SK-N-SH (cell line): ENCODE measurements at regions not wholly inside any gene's neighbourhood (a gene's known extent, or its start where the extent isn't known, plus 50 kb on each side); places are given as distances from the start of the nearest gene placed in this dataset.

Experiments used
- CTCF ChIA-PET: fragments of 300-600, 350-600 bp; formaldehyde crosslinking; extraction: SDS; loops from one replicate; lab custom pipeline; 2021; lab: Yijun Ruan, JAX
- POLR2A ChIA-PET: fragments of 350-600 bp; sonication (Branson Sonifier 250); formaldehyde crosslinking; extraction: SDS; loops from one replicate; lab custom pipeline; 2020; ENCODE audit warnings: antibody characterized with exemption, inconsistent platforms; lab: Yijun Ruan, JAX
- DNase-seq: peaks from one replicate; pipeline ENCODE4 v3.0.0; 2012
- H2AFZ ChIP-seq: fragments of 200-600 bp; sonication (generic); 2 replicates; pipeline ENCODE4 v1.8.1; 2016; ENCODE audit warnings: antibody characterized with exemption, mild to moderate bottlenecking, low read depth
- H3F3A ChIP-seq: fragments of 200-600 bp; sonication (generic); replicated peaks from 2 replicates; pipeline ENCODE3; 2016; ENCODE audit warnings: antibody characterized with exemption, mild to moderate bottlenecking; ENCODE audit not compliant: insufficient read depth
- H3K27ac ChIP-seq, 2 experiments: fragments of 200-500 bp in 1 of 2; fragments of 200-600 bp in 1 of 2; sonication (Bioruptor generic) in 1 of 2; sonication (generic), shearing (Covaris generic) in 1 of 2; 2 replicates each; pipeline versions ENCODE4 v1.5.1 to v1.6.1; 2014 to 2016; ENCODE audit warnings: low read depth in 2 of 2, inconsistent platforms in 1 of 2, low read length in 1 of 2, mild to moderate bottlenecking in 1 of 2, mixed read lengths in 1 of 2
- H3K27me3 ChIP-seq: fragments of 200-600 bp; sonication (generic), shearing (Covaris generic); 2 replicates; pipeline ENCODE4 v1.6.1; 2016; ENCODE audit warnings: mixed run types; ENCODE audit not compliant: insufficient read depth
- H3K36me3 ChIP-seq, 2 experiments: fragments of 200-500 bp in 1 of 2; fragments of 200-600 bp in 1 of 2; sonication (Bioruptor generic) in 1 of 2; sonication (generic) in 1 of 2; replicated peaks in 1 of 2; 2 replicates each; pipeline versions ENCODE3 to v1.5.1; 2014 to 2016; ENCODE audit warnings: low read length in 1 of 2, mild to moderate bottlenecking in 1 of 2; ENCODE audit not compliant: insufficient read depth in 2 of 2, control insufficient read depth in 1 of 2
- H3K4me1 ChIP-seq, 2 experiments: fragments of 200-500 bp in 1 of 2; fragments of 200-600 bp in 1 of 2; sonication (Bioruptor generic) in 1 of 2; sonication (generic), shearing (Covaris generic) in 1 of 2; 2 replicates each; pipeline versions ENCODE4 v1.5.1 to v1.6.1; 2014 to 2016; ENCODE audit warnings: low read depth in 1 of 2, low read length in 1 of 2, mixed run types in 1 of 2; ENCODE audit not compliant: insufficient read depth in 2 of 2, control insufficient read depth in 1 of 2
- H3K4me2 ChIP-seq: fragments of 200-600 bp; sonication (generic), shearing (Covaris generic); 2 replicates; pipeline ENCODE4 v1.6.1; 2017; ENCODE audit warnings: mixed run types
- H3K4me3 ChIP-seq, 2 experiments: fragments of 200-500 bp in 1 of 2; fragments of 200-600 bp in 1 of 2; sonication (Bioruptor generic) in 1 of 2; sonication (generic), shearing (Covaris generic) in 1 of 2; 2 replicates each; pipeline versions ENCODE4 v1.5.1 to v1.8.1; 2014 to 2016; ENCODE audit warnings: low read depth in 2 of 2, inconsistent platforms in 1 of 2, low read length in 1 of 2, mild to moderate bottlenecking in 1 of 2, mixed read lengths in 1 of 2, moderate library complexity in 1 of 2
- H3K79me2 ChIP-seq: fragments of 200-600 bp; sonication (generic); 2 replicates; pipeline ENCODE4 v1.8.1; 2017; ENCODE audit warnings: mild to moderate bottlenecking; ENCODE audit not compliant: insufficient read depth
- H3K9ac ChIP-seq: fragments of 200-600 bp; sonication (generic); 2 replicates; pipeline ENCODE4 v1.6.1; 2017; ENCODE audit warnings: mixed run types
- H3K9me2 ChIP-seq: fragments of 200-600 bp; sonication (generic); 2 replicates; pipeline ENCODE4 v1.6.1; 2017; ENCODE audit warnings: mixed run types
- H3K9me3 ChIP-seq: fragments of 200-600 bp; sonication (generic); 2 replicates; pipeline ENCODE4 v1.6.1; 2017; ENCODE audit warnings: mixed run types, mild to moderate bottlenecking, moderate library complexity
- H4K20me1 ChIP-seq: fragments of 200-600 bp; sonication (generic); 2 replicates; pipeline ENCODE4 v1.6.1; 2017; ENCODE audit warnings: mild to moderate bottlenecking, mixed run types; ENCODE audit not compliant: insufficient read depth
- CTCF ChIP-seq: fragments of 200-600 bp; sonication (generic); IDR thresholded peaks from 2 replicates; pipeline ENCODE4 v1.6.1; 2017; ENCODE audit warnings: antibody characterized with exemption, mild to moderate bottlenecking, moderate library complexity
- EZH2phosphoT487 ChIP-seq: fragments of 200-600 bp; sonication (generic); IDR thresholded peaks from 2 replicates; pipeline ENCODE4 v1.6.1; 2017; ENCODE audit warnings: low read depth, mixed run types, mild to moderate bottlenecking, antibody characterized with exemption, moderate library complexity, borderline replicate concordance
- FOSL2 ChIP-seq: IDR thresholded peaks from 2 replicates; pipeline ENCODE4 v1.4.0; 2012; ENCODE audit warnings: low read depth, mild to moderate bottlenecking, moderate library complexity, borderline replicate concordance
- FOXJ3 ChIP-seq: sonication (generic); formaldehyde crosslinking; IDR thresholded peaks from 2 replicates; pipeline ENCODE4 v1.5.1; 2020; ENCODE audit warnings: mild to moderate bottlenecking, missing genetic modification reagents
- IRF3 ChIP-seq: fragments of 150-350 bp; IDR thresholded peaks from 2 replicates; pipeline ENCODE4 v1.6.1; 2016; ENCODE audit warnings: mild to moderate bottlenecking, low read depth, low read length
- MAX ChIP-seq: IDR thresholded peaks from 2 replicates; pipeline ENCODE4 v1.4.0; 2012; ENCODE audit warnings: low read depth
- NFIC ChIP-seq: IDR thresholded peaks from 2 replicates; pipeline ENCODE4 v1.4.0; 2012; ENCODE audit warnings: borderline replicate concordance
- RAD21 ChIP-seq: IDR thresholded peaks from 2 replicates; pipeline ENCODE4 v1.6.1; 2012; ENCODE audit warnings: mild to moderate bottlenecking, low read length
- SMC3 ChIP-seq: IDR thresholded peaks from 2 replicates; pipeline ENCODE4 v1.6.1; 2012; ENCODE audit warnings: low read depth, low read length, improper control_type of control experiment
- TAF1 ChIP-seq: IDR thresholded peaks from 2 replicates; pipeline ENCODE4 v1.6.1; 2012; ENCODE audit warnings: low read depth, mild to moderate bottlenecking, low read length, moderate library complexity, borderline replicate concordance
- USF1 ChIP-seq: IDR thresholded peaks from 2 replicates; pipeline ENCODE4 v1.4.0; 2012; ENCODE audit warnings: low read depth, borderline replicate concordance
- YY1 ChIP-seq: IDR thresholded peaks from 2 replicates; pipeline ENCODE4 v1.4.0; 2012; ENCODE audit warnings: low read depth, mild to moderate bottlenecking
- ZBTB33 ChIP-seq: IDR thresholded peaks from 2 replicates; pipeline ENCODE4 v1.4.0; 2012; ENCODE audit warnings: low read depth, borderline replicate concordance
- WGBS: methylation state at CpG from one replicate; pipeline ENCODE4 v1.1.6; 2017; ENCODE audit warnings: low lambda C conversion rate; 5-methylcytosine and 5-hydroxymethylcytosine counted together

GRCh38 chr12:17370621-17371020 is 719.4 kb downstream of the RERGL start:
- Histone ChIP-seq H3K36me3 (no peaks in the 10 kb centered on the region), H3K27ac (no peak overlapping the region), H3K9me2 (no peaks in the 10 kb centered on the region), H3K4me3 (no peak overlapping the region), H2AFZ (no peak overlapping the region), H3K4me2 (no peak overlapping the region), H3F3A (no peaks in the 10 kb centered on the region), H3K9ac (no peak overlapping the region), H4K20me1 (no peaks in the 10 kb centered on the region), H3K9me3 (no peaks in the 10 kb centered on the region), H3K4me1 (no peaks in the 10 kb centered on the region; a peak in 2 of 4 replicates), H3K27me3 (no peaks in the 10 kb centered on the region), H3K79me2 (no peaks in the 10 kb centered on the region)
- DNase-seq, result no peak
- no peak for TF ChIP-seq USF1
- no peak for TF ChIP-seq EZH2phosphoT487
- no peak for TF ChIP-seq FOXJ3
- TF ChIP-seq NFIC, result no peak
- TF ChIP-seq MAX, result no peak
- TF ChIP-seq RAD21, result no peak
- no peak for TF ChIP-seq ZBTB33
- TF ChIP-seq YY1, result no peak
- TF ChIP-seq FOSL2, result no peak
- TF ChIP-seq SMC3, result no peak
- TF ChIP-seq IRF3, result no peak
- TF ChIP-seq CTCF, result no peak
- POLR2A ChIA-PET, result no interaction called here
- CTCF ChIA-PET, result no interaction called here

- POLR2A ChIA-PET, result no interaction called here
- H3K4me1 ChIP-seq, result no peaks in the 10 kb centered on the region; a peak in 2 of 4 replicates
- no peak overlapping the region for H3K4me2 ChIP-seq
- WGBS, result 0% methylated on average over 1 of the region's 1 CpG
- CTCF ChIA-PET, result no interaction called here
- H3F3A ChIP-seq, result no peaks in the 10 kb centered on the region
- no peaks in the 10 kb centered on the region for H3K9me2 ChIP-seq
- no peaks in the 10 kb centered on the region for H4K20me1 ChIP-seq
- TF ChIP-seq SMC3 (no peak), TAF1 (no peak)
- no peak overlapping the region for H2AFZ ChIP-seq
- no peaks in the 10 kb centered on the region for H3K79me2 ChIP-seq
- no peaks in the 10 kb centered on the region for H3K36me3 ChIP-seq
- H3K27me3 ChIP-seq, result no peaks in the 10 kb centered on the region
- H3K9me3 ChIP-seq, result no peaks in the 10 kb centered on the region
- H3K4me3 ChIP-seq, result no peak overlapping the region
- H3K27ac ChIP-seq, result no peak overlapping the region
- no peak overlapping the region for H3K9ac ChIP-seq
- no peak for DNase-seq
Observed at GRCh38 chr12:17369556-17369955, 720.4 kb downstream of the RERGL start.
